ENCODE measurements at regions not wholly inside any gene's neighbourhood (a gene's known extent, or its start where the extent isn't known, plus 50 kb on each side); places are given as distances from the start of the nearest gene placed in this dataset.

DNA sequence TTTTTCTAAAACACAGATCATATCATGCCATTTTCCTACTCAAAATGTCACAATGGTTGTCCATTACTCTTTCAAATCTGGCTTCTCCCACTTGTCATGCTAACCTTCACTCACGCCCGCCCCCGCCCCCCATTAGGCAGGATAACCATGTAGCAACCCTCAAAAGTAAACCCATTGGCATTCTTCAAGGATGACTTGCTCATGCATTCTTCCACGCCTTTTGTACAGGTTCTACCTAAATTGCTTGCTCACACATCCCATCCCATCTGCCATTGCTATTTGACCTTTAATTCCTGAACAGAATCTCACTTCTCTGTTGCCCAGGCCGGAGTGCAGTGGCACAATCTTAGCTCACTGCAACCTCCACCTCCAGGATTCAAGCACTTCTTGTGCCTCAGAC is 389.3 kb downstream of the MCTP2 start:
- Histone ChIP-seq H3K27ac (ENCODE audit: low read depth in 1 of 2, low read length in 2 of 2) (no peak overlapping the region), H3K27me3 (ENCODE audit: control insufficient read depth in 1 of 2, insufficient read depth in 2 of 2, low read length in 1 of 2) (no peaks in the 10 kb centered on the region), H3K36me3 (ENCODE audit: control insufficient read depth in 1 of 2, insufficient read depth in 2 of 2, low read length in 1 of 2) (no peaks in the 10 kb centered on the region), H3K9me3 (ENCODE audit: control insufficient read depth, low read length) (no peaks in the 10 kb centered on the region), H3K4me1 (ENCODE audit: control insufficient read depth in 1 of 2, insufficient read depth in 2 of 2, low read length in 2 of 2) (no peaks in the 10 kb centered on the region), H3K4me3 (ENCODE audit: low read length in 2 of 2) (no peak overlapping the region)
- intact Hi-C loops (cut with DNase I): no loop called here
- WGBS, 2 donors: 82 to 84% methylated on average over 5 of the region's 5 CpGs
- DNase-seq (no peak), ATAC-seq (ENCODE audit: low FRiP score) (no peak)

DNA sequence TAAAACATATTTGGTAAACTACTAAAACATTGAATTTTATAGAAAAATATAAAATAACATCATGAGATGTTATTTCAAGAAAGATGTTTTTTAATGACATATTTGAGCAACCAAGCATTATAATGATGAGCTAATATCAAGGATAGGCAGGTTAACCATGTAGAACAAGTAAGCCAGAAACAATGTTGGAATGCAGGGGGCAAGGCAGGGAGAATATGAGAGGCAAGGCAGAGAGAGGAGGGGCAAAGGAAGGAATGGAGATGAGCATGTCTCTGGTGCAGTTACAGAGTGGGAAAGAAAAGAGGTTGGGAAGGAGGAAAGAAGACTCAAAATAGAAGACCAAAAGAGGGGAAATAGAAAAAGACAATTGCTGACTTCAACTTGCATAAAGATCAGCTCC is 390.4 kb downstream of the MCTP2 start:
- no peaks in the 10 kb centered on the region for H3K27me3 ChIP-seq (ENCODE audit: control insufficient read depth in 1 of 2, insufficient read depth in 2 of 2, low read length in 1 of 2)
- H3K4me3 ChIP-seq (ENCODE audit: low read length in 2 of 2): no peak overlapping the region
- DNase-seq: no peak
- no peaks in the 10 kb centered on the region for H3K4me1 ChIP-seq (ENCODE audit: control insufficient read depth in 1 of 2, insufficient read depth in 2 of 2, low read length in 2 of 2)
- H3K36me3 ChIP-seq (ENCODE audit: control insufficient read depth in 1 of 2, insufficient read depth in 2 of 2, low read length in 1 of 2): no peaks in the 10 kb centered on the region
- ATAC-seq (ENCODE audit: low FRiP score): no peak
- peaks cover 3% of the 10 kb centered on the region for H3K9me3 ChIP-seq (ENCODE audit: control insufficient read depth, low read length)
- intact Hi-C loops (cut with DNase I): no loop called here
- no peak overlapping the region for H3K27ac ChIP-seq (ENCODE audit: low read depth in 1 of 2, low read length in 2 of 2)

DNA sequence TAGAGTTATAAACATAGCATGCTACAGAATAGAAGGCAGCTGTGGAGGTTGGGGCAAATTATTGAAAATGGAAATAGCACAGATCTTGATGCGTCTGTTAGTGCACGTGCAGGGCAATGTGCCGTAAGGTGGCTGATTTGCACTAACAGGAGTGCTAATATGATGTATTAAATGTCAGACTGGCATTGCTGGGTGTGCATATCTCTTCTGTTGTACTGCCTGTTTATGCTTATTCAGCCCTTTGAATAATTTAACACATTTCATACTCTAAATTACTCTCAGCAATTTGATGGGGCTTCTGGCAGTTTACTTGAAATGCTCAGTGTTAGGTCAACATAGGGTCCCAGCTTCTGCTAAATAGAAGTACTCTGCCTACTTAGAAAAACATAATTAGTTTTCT is 395.6 kb downstream of the MCTP2 start:
- peaks cover 3% of the 10 kb centered on the region for H3K9me3 ChIP-seq (ENCODE audit: control insufficient read depth, low read length)
- H3K36me3 ChIP-seq (ENCODE audit: control insufficient read depth in 1 of 2, insufficient read depth in 2 of 2, low read length in 1 of 2): no peaks in the 10 kb centered on the region
- WGBS, 2 donors: 84% methylated on average over 3 of the region's 3 CpGs

DNA sequence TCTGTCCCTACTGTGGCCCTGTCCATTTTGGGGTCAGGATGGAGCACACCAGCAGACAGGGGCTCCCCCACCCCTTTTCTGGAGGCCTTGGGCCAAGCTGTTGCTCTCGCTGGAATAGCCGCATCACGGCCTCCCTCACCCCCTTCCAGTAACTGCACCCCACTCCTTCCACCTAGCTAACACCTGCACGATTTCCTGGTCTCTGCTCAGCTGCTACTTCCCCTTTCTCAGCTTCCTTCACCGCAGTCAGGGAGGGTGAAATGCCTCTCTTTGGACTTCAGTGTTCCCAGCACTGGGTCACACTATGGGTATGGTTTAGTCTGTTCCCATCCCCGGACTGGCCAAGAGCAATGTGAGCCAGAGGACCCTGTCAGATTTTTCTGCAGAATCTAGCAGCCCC is 400.2 kb downstream of the MCTP2 start:
- no peak overlapping the region for H3K27ac ChIP-seq (ENCODE audit: low read depth in 1 of 2, low read length in 2 of 2)
- DNase-seq: no peak
- no peak overlapping the region for H3K4me3 ChIP-seq (ENCODE audit: low read length in 2 of 2)
- intact Hi-C loops (cut with DNase I): no loop called here
- H3K27me3 ChIP-seq (ENCODE audit: control insufficient read depth in 1 of 2, insufficient read depth in 2 of 2, low read length in 1 of 2): no peaks in the 10 kb centered on the region
- H3K4me1 ChIP-seq (ENCODE audit: control insufficient read depth in 1 of 2, insufficient read depth in 2 of 2, low read length in 2 of 2): no peaks in the 10 kb centered on the region
- no peaks in the 10 kb centered on the region for H3K9me3 ChIP-seq (ENCODE audit: control insufficient read depth, low read length)
- no peaks in the 10 kb centered on the region for H3K36me3 ChIP-seq (ENCODE audit: control insufficient read depth in 1 of 2, insufficient read depth in 2 of 2, low read length in 1 of 2)
- 80 to 87% methylated on average over 6 of the region's 6 CpGs for WGBS, 2 donors
- ATAC-seq (ENCODE audit: low FRiP score): no peak

More for the DNA sequence above, 395.6 kb downstream of the MCTP2 start:
- DNase-seq: no peak
- H3K27ac ChIP-seq (ENCODE audit: low read depth in 1 of 2, low read length in 2 of 2): no peak overlapping the region
- H3K27me3 ChIP-seq (ENCODE audit: control insufficient read depth in 1 of 2, insufficient read depth in 2 of 2, low read length in 1 of 2): no peaks in the 10 kb centered on the region
- intact Hi-C loops (cut with DNase I): no loop called here
- H3K4me3 ChIP-seq (ENCODE audit: low read length in 2 of 2): no peak overlapping the region
- ATAC-seq (ENCODE audit: low FRiP score): no peak
- no peaks in the 10 kb centered on the region for H3K4me1 ChIP-seq (ENCODE audit: control insufficient read depth in 1 of 2, insufficient read depth in 2 of 2, low read length in 2 of 2)

DNA sequence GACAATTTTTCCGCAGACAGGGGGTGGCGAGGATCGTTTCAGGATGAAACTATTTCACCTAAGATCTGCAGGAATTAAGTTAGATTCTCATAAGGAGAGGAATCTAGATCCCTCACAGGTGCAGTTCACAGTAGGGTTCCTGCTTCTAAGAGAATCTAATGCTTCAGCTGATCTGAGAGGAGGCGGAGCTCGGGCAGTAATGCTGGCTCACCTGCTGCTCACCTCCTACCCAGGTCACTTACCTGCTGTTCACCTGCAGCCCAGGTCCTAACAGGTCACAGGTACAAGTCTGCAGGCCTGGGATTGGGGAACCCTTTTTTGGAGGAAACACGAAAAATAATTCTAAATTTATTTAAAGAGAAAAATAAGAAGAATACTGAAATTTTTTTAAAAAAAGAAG is 406.8 kb downstream of the MCTP2 start:
- intact Hi-C loops (cut with DNase I): no loop called here
- no peak overlapping the region for H3K4me3 ChIP-seq (ENCODE audit: low read length in 2 of 2)
- H3K9me3 ChIP-seq (ENCODE audit: control insufficient read depth, low read length): no peaks in the 10 kb centered on the region
- no peaks in the 10 kb centered on the region for H3K27me3 ChIP-seq (ENCODE audit: control insufficient read depth in 1 of 2, insufficient read depth in 2 of 2, low read length in 1 of 2)
- H3K36me3 ChIP-seq (ENCODE audit: control insufficient read depth in 1 of 2, insufficient read depth in 2 of 2, low read length in 1 of 2): no peaks in the 10 kb centered on the region
- no peak for DNase-seq
- H3K27ac ChIP-seq (ENCODE audit: low read depth in 1 of 2, low read length in 2 of 2): no peak overlapping the region
- no peaks in the 10 kb centered on the region for H3K4me1 ChIP-seq (ENCODE audit: control insufficient read depth in 1 of 2, insufficient read depth in 2 of 2, low read length in 2 of 2)
- WGBS, 2 donors: 52 to 60% methylated on average over 6 of the region's 6 CpGs
- no peak for ATAC-seq (ENCODE audit: low FRiP score)

DNA sequence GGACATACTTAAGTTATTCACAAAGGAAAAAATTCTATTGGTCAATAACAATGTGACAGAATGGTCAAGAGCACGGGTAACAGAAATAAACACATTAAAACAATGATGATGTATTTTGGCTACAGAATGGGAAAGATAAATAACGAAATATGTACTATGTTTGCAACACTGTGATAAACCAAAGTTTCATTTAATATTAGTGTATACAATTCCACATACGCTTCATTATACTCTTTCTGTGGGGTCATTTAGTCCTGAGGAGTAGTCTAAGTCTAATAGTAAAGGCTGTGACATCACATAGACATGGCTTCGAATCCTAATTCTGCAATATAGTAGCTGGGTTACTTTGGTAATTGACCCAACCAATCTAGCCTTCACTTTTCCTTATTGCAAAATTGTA is 408.3 kb downstream of the MCTP2 start:
- DNase-seq (no peak), ATAC-seq (ENCODE audit: low FRiP score) (no peak)
- Histone ChIP-seq H3K27ac (ENCODE audit: low read depth in 1 of 2, low read length in 2 of 2) (no peak overlapping the region), H3K9me3 (ENCODE audit: control insufficient read depth, low read length) (no peaks in the 10 kb centered on the region), H3K4me3 (ENCODE audit: low read length in 2 of 2) (no peak overlapping the region), H3K36me3 (ENCODE audit: control insufficient read depth in 1 of 2, insufficient read depth in 2 of 2, low read length in 1 of 2) (no peaks in the 10 kb centered on the region), H3K4me1 (ENCODE audit: control insufficient read depth in 1 of 2, insufficient read depth in 2 of 2, low read length in 2 of 2) (no peaks in the 10 kb centered on the region), H3K27me3 (ENCODE audit: control insufficient read depth in 1 of 2, insufficient read depth in 2 of 2, low read length in 1 of 2) (no peaks in the 10 kb centered on the region)
- WGBS, 2 donors: 76 to 77% methylated on average over 4 of the region's 4 CpGs
- intact Hi-C loops (cut with DNase I): no loop called here

DNA sequence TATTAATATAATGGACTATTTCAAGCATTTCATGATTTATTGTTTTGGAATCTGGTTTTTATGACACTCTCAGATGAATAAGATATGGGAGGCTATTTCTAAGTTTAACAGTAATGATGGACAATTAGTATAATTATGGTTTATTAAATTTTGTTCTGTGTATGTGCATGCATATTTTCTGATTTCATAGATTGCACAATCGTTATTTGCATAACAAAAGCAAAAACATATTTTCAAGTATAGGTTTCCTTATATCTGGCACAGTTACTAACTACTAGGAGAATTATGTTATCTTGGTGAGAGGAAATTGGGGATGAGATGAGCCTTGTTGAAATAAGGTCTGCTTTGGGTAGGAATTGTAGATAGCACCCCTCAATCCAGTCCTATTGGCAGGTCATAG is 413.1 kb downstream of the MCTP2 start:
- H3K27me3 ChIP-seq (ENCODE audit: control insufficient read depth in 1 of 2, insufficient read depth in 2 of 2, low read length in 1 of 2): no peaks in the 10 kb centered on the region
- H3K27ac ChIP-seq (ENCODE audit: low read depth in 1 of 2, low read length in 2 of 2): no peak overlapping the region
- intact Hi-C loops (cut with DNase I): no loop called here
- no peak overlapping the region for H3K4me3 ChIP-seq (ENCODE audit: low read length in 2 of 2)
- H3K4me1 ChIP-seq (ENCODE audit: control insufficient read depth in 1 of 2, insufficient read depth in 2 of 2, low read length in 2 of 2): no peaks in the 10 kb centered on the region
- H3K9me3 ChIP-seq (ENCODE audit: control insufficient read depth, low read length): peaks cover 5% of the 10 kb centered on the region
- H3K36me3 ChIP-seq (ENCODE audit: control insufficient read depth in 1 of 2, insufficient read depth in 2 of 2, low read length in 1 of 2): no peaks in the 10 kb centered on the region
- ATAC-seq (ENCODE audit: low FRiP score): no peak
- WGBS, 2 donors: 57 to 76% methylated on average over 1 of the region's 1 CpG
- DNase-seq: no peak

DNA sequence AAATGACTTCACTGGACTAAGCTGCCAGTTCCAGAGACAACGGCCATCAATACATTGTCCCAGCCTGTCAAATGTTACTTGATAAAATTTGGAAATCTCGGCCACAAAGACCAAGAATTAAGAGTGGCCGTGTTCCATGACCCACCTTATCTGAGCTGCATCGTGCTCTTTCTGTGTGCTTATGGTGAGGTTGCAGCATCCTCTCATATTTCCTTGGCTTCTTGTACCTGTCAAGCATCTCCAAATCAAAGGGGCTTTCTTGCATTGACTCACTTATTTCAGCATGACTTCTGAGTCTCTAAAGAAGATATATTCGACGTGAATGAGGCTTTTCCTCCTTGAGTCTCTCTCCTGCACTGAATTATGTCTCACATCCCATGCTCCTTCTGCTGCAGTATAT is 421.7 kb downstream of the MCTP2 start:
- no peak for ATAC-seq (ENCODE audit: low FRiP score)
- no peak overlapping the region for H3K4me3 ChIP-seq (ENCODE audit: low read length in 2 of 2)
- no peaks in the 10 kb centered on the region for H3K4me1 ChIP-seq (ENCODE audit: control insufficient read depth in 1 of 2, insufficient read depth in 2 of 2, low read length in 2 of 2)
- WGBS, 2 donors: 79 to 85% methylated on average over 6 of the region's 6 CpGs
- peaks cover 2% of the 10 kb centered on the region for H3K9me3 ChIP-seq (ENCODE audit: control insufficient read depth, low read length)
- peaks cover 0 to 2% of the 10 kb centered on the region in 2 donors for H3K27me3 ChIP-seq (ENCODE audit: control insufficient read depth in 1 of 2, insufficient read depth in 2 of 2, low read length in 1 of 2)
- intact Hi-C loops (cut with DNase I): no loop called here
- no peaks in the 10 kb centered on the region for H3K36me3 ChIP-seq (ENCODE audit: control insufficient read depth in 1 of 2, insufficient read depth in 2 of 2, low read length in 1 of 2)
- no peak for DNase-seq
- no peak overlapping the region for H3K27ac ChIP-seq (ENCODE audit: low read depth in 1 of 2, low read length in 2 of 2)

DNA sequence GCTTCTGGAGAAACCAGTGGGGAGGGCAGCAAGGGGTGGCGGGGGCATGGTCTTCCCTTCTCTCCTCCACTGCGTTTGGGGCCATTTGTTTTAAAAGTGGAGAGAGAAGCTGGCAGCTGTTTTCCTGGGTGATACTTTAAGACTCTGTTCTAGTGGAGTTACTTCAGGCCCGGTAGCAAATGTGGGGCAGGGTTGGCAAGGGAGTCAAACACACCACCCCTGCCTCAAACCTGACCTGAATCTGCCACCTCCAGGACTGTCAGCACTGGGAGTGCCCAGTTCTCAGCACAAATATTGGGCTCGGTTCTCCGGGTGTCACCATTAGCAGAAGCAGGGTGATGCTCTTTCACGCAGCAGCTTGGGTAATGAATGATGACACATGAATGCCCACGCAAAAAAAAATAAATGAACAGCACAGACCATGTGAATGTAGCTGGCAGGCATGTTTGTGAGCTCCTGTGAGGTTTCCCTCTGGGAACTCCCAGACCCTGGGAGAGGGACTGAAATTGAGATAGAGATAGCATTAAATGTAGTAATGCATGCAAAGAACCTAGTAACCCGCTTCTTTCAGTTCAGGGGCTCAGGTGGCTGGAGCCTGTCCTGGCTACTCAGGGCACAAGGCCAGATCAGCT is 424.0 kb downstream of the MCTP2 start:
- no peak for DNase-seq
- Histone ChIP-seq H3K9me3 (ENCODE audit: control insufficient read depth, low read length) (no peaks in the 10 kb centered on the region), H3K27ac (ENCODE audit: low read depth in 1 of 2, low read length in 2 of 2) (no peak overlapping the region), H3K4me3 (ENCODE audit: low read length in 2 of 2) (no peak overlapping the region), H3K36me3 (ENCODE audit: control insufficient read depth in 1 of 2, insufficient read depth in 2 of 2, low read length in 1 of 2) (no peaks in the 10 kb centered on the region), H3K4me1 (ENCODE audit: control insufficient read depth in 1 of 2, insufficient read depth in 2 of 2, low read length in 2 of 2) (no peaks in the 10 kb centered on the region), H3K27me3 (ENCODE audit: control insufficient read depth in 1 of 2, insufficient read depth in 2 of 2, low read length in 1 of 2) (peaks cover 0 to 2% of the 10 kb centered on the region in 2 donors)
- 69 to 78% methylated on average over 8 of the region's 8 CpGs for WGBS, 2 donors
- intact Hi-C loops (cut with DNase I): no loop called here
- ATAC-seq (ENCODE audit: low FRiP score): no peak

Data from aorta (tissue), 5 donors.